B cell (primary cell): ENCODE measurements at regions not wholly inside any gene's neighbourhood (a gene's known extent, or its start where the extent isn't known, plus 50 kb on each side); places are given as distances from the start of the nearest gene placed in this dataset.

Source experiments
- EZH2 ChIP-seq: IDR thresholded peaks from 2 replicates; pipeline ENCODE4 v1.6.1; 2012; ENCODE audit warnings: borderline replicate concordance, low read depth, mild to moderate bottlenecking, moderate library complexity, low read length; ENCODE audit not compliant: insufficient read depth, poor library complexity, severe bottlenecking
- TF ChIP-seq, protein P1 (sequence below): fragments of 200-600 bp; IDR thresholded peaks from one replicate; pipeline ENCODE4 v1.8.0; 2022; ENCODE audit warnings: antibody characterized with exemption, mild to moderate bottlenecking

DNA sequence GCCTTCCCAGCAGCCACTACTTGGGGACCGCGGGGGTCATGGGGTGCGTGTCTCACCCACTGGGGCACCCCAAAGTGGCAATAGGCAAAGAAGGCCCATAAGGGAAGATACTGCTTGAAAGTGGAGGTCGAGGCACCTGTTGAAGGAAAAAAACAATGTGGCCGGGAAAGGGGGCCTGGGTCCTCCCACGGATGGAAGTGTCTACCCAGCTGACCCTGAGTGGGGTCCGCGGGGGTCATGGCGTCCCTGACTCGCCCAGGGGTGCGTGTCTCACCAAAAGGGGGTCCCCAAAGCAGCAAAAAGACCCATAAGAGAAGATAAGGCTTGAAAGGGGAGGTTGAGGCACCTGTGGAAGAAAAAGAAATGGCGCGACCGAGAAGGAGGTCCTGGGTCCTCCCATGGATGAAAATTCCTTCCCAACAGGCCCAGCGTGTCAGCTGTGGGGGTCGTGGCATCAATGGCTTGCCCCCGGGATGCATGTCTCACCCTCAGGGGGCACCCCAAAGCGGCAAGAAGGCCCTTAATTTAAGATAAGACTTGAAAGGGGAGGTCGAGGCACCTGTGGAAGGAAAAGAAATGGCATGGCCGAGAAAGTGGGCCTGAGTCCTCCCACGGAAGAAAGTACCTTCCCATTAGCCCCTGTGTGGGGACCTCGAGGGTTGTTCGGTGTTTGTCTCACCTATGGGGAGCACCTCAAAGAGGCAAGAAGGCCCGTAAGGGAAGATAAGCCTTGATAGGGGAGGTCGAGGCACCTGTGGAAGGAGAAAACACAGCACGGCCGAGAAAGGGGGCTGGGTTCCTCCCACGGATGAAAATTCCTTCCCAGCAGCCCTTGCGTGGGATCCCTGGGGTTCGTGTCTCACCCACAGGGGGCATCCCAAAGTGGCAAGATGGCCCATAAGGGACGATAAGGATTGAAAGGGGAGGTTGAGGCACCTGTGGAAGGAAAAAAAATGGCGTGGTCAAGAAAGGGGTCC lies 266.0 kb downstream of the ALG10 start:
- TF ChIP-seq, protein P1, sequence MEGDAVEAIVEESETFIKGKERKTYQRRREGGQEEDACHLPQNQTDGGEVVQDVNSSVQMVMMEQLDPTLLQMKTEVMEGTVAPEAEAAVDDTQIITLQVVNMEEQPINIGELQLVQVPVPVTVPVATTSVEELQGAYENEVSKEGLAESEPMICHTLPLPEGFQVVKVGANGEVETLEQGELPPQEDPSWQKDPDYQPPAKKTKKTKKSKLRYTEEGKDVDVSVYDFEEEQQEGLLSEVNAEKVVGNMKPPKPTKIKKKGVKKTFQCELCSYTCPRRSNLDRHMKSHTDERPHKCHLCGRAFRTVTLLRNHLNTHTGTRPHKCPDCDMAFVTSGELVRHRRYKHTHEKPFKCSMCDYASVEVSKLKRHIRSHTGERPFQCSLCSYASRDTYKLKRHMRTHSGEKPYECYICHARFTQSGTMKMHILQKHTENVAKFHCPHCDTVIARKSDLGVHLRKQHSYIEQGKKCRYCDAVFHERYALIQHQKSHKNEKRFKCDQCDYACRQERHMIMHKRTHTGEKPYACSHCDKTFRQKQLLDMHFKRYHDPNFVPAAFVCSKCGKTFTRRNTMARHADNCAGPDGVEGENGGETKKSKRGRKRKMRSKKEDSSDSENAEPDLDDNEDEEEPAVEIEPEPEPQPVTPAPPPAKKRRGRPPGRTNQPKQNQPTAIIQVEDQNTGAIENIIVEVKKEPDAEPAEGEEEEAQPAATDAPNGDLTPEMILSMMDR = no peak
- no peak for TF ChIP-seq EZH2
